ENCODE measurements at regions not wholly inside any gene's neighbourhood (a gene's known extent, or its start where the extent isn't known, plus 50 kb on each side); places are given as distances from the start of the nearest gene placed in this dataset.

DNA sequence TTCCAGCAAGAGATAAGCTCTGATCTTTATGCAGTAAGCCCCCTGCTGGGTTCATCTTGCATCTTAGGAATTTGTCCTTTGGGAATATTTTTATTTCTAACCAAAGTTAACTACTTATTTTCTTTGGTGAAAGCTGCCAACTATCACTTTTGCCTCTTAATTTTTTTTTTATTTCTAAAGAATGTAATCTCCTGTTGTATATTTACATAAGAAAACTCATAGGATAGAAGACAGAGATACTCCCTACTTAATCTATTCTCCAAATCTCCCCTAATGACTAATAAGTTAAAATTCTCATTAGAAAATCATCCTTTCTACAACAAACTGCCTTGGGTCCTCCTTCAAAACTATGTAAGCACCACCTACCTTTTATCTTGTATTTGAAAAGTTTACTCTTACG lies 612.2 kb upstream of the SLC39A10 start:
- Histone ChIP-seq H2AFZ (ENCODE audit: low read depth, low read length) (no peak overlapping the region), H3K9ac (ENCODE audit: low read length) (no peak overlapping the region), H3K27ac (ENCODE audit: low read length) (no peak overlapping the region), H3K79me2 (ENCODE audit: low read length) (no peaks in the 10 kb centered on the region), H3K4me1 (ENCODE audit: low read length) (peaks cover 17% of the 10 kb centered on the region), H3K4me3 (ENCODE audit: low read length) (no peak overlapping the region), H3K27me3 (ENCODE audit: low read depth, low read length) (no peaks in the 10 kb centered on the region), H3K36me3 (replicated peaks; ENCODE audit: low read depth, low read length) (no peaks in the 10 kb centered on the region), H3K9me3 (ENCODE audit: insufficient read depth, low read length) (no peaks in the 10 kb centered on the region), H3K4me2 (ENCODE audit: low read length) (no peak overlapping the region), H4K20me1 (ENCODE audit: insufficient read depth, low read length) (no peaks in the 10 kb centered on the region)
- TF ChIP-seq, protein P1, sequence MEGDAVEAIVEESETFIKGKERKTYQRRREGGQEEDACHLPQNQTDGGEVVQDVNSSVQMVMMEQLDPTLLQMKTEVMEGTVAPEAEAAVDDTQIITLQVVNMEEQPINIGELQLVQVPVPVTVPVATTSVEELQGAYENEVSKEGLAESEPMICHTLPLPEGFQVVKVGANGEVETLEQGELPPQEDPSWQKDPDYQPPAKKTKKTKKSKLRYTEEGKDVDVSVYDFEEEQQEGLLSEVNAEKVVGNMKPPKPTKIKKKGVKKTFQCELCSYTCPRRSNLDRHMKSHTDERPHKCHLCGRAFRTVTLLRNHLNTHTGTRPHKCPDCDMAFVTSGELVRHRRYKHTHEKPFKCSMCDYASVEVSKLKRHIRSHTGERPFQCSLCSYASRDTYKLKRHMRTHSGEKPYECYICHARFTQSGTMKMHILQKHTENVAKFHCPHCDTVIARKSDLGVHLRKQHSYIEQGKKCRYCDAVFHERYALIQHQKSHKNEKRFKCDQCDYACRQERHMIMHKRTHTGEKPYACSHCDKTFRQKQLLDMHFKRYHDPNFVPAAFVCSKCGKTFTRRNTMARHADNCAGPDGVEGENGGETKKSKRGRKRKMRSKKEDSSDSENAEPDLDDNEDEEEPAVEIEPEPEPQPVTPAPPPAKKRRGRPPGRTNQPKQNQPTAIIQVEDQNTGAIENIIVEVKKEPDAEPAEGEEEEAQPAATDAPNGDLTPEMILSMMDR (IDR thresholded peaks at IDR 0.05; ENCODE audit: low read depth, low read length): no peak
- no peak for TF ChIP-seq EZH2phosphoT487 (IDR thresholded peaks at IDR 0.05; ENCODE audit: low read depth)

DNA sequence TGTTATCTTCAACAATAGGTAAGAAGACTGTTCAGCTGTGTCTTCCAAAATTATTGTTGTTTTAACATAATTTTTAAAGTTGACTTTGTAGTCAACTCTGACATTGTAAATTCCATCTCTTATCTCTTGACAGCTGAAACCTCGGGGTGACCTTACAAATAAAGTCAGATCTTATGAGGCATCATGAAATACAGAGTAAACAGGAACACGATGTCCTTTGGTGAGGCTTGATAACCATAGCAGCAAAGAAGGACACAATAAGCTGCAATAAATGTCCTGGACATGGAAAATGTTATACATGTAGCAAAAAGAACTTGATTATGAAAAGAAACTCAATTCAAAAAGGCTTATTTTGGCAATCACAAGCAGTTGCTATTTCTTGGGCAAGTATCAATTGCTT lies 618.9 kb upstream of the SLC39A10 start:
- Histone ChIP-seq H3K27ac (ENCODE audit: low read length) (no peak overlapping the region), H3K9ac (ENCODE audit: low read length) (no peak overlapping the region), H4K20me1 (ENCODE audit: insufficient read depth, low read length) (no peaks in the 10 kb centered on the region), H3K27me3 (ENCODE audit: low read depth, low read length) (no peaks in the 10 kb centered on the region), H3K4me3 (ENCODE audit: low read length) (no peak overlapping the region), H2AFZ (ENCODE audit: low read depth, low read length) (no peak overlapping the region), H3K9me3 (ENCODE audit: insufficient read depth, low read length) (no peaks in the 10 kb centered on the region), H3K79me2 (ENCODE audit: low read length) (no peaks in the 10 kb centered on the region), H3K36me3 (replicated peaks; ENCODE audit: low read depth, low read length) (no peaks in the 10 kb centered on the region), H3K4me1 (ENCODE audit: low read length) (0 out of 2 replicates have a peak, but pooled peaks cover 4% of the 10 kb centered on the region), H3K4me2 (ENCODE audit: low read length) (no peak overlapping the region)
- no peak for TF ChIP-seq EZH2phosphoT487 (IDR thresholded peaks at IDR 0.05; ENCODE audit: low read depth)
- TF ChIP-seq, protein P1 (IDR thresholded peaks at IDR 0.05; ENCODE audit: low read depth, low read length): no peak

DNA sequence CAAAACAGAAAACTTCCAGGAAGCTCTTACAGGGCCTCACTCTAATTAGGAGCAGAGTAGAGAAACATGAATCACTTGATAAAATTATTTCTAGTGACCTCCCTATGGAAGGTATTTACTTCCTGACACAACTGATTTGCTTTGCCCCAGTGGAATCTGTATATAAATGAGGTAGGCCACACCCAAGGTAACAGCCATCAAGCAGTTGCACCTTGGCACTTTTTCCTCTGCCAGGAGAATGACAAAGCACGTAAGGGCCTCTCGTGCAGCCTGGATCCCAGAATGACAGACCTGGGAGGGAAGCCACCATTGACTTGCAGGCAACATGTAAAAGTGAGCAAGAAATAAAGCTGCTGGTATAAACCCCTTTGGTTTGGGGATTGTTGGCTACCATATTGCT lies 620.0 kb upstream of the SLC39A10 start:
- Histone ChIP-seq H4K20me1 (ENCODE audit: insufficient read depth, low read length) (no peaks in the 10 kb centered on the region), H2AFZ (ENCODE audit: low read depth, low read length) (no peak overlapping the region), H3K4me3 (ENCODE audit: low read length) (no peak overlapping the region), H3K36me3 (replicated peaks; ENCODE audit: low read depth, low read length) (no peaks in the 10 kb centered on the region), H3K9ac (ENCODE audit: low read length) (no peak overlapping the region), H3K9me3 (ENCODE audit: insufficient read depth, low read length) (no peaks in the 10 kb centered on the region), H3K27ac (ENCODE audit: low read length) (no peak overlapping the region), H3K27me3 (ENCODE audit: low read depth, low read length) (no peaks in the 10 kb centered on the region), H3K79me2 (ENCODE audit: low read length) (no peaks in the 10 kb centered on the region), H3K4me2 (ENCODE audit: low read length) (no peak overlapping the region), H3K4me1 (ENCODE audit: low read length) (0 out of 2 replicates have a peak, but pooled peaks cover 4% of the 10 kb centered on the region)
- TF ChIP-seq EZH2phosphoT487 (IDR thresholded peaks at IDR 0.05; ENCODE audit: low read depth): no peak

DNA sequence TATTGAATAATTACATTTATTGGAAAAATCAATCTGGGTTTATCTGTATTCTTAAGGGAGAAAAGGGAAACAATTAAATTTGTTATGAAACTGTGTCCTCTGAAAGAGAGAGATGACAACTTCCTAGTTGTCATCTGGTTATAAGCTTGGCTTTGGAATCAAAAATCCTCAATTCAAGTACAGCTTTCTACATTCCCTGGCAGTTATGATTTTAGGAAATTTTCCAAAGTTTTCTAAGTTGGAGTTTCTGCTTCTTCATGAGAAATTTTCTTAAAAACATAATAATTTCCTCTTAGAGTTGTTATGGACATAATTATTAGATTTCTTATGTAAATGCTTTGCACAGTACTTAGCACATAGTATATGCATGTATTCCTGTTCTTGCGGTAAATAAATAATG lies 625.6 kb upstream of the SLC39A10 start:
- Histone ChIP-seq H2AFZ (ENCODE audit: low read depth, low read length) (no peak overlapping the region), H3K9me3 (ENCODE audit: insufficient read depth, low read length) (no peaks in the 10 kb centered on the region), H3K9ac (ENCODE audit: low read length) (no peak overlapping the region), H3K79me2 (ENCODE audit: low read length) (no peaks in the 10 kb centered on the region), H3K27me3 (ENCODE audit: low read depth, low read length) (no peaks in the 10 kb centered on the region), H3K36me3 (replicated peaks; ENCODE audit: low read depth, low read length) (no peaks in the 10 kb centered on the region), H3K27ac (ENCODE audit: low read length) (no peak overlapping the region), H3K4me1 (ENCODE audit: low read length) (0 out of 2 replicates have a peak, but pooled peaks cover 4% of the 10 kb centered on the region), H3K4me2 (ENCODE audit: low read length) (no peak overlapping the region), H4K20me1 (ENCODE audit: insufficient read depth, low read length) (no peaks in the 10 kb centered on the region), H3K4me3 (ENCODE audit: low read length) (no peak overlapping the region)
- TF ChIP-seq, protein P1 (IDR thresholded peaks at IDR 0.05; ENCODE audit: low read depth, low read length): no peak
- no peak for TF ChIP-seq EZH2phosphoT487 (IDR thresholded peaks at IDR 0.05; ENCODE audit: low read depth)
